Esophagus squamous epithelium (tissue), 5 donors: ENCODE measurements at regions not wholly inside any gene's neighbourhood (a gene's known extent, or its start where the extent isn't known, plus 50 kb on each side); places are given as distances from the start of the nearest gene placed in this dataset.
A peak's percentile ranks its signal among the peaks of the same experiment; 100 is the strongest.

ENCODE experiments used
- DNase-seq: peaks from one replicate; lab custom pipeline; 2025; lab: John Stamatoyannopoulos, UW
- H3K27ac ChIP-seq, 4 donors: fragments of 200-600 bp; sonication (generic); one replicate each; pipeline ENCODE4 v1.5.1; 2016 to 2019; ENCODE audit warnings: mild to moderate bottlenecking in 1 of 4
- H3K27me3 ChIP-seq, 4 donors: fragments of 200-600 bp; sonication (generic); 1 replicate in 3 of 4; 2 replicates in 1 of 4; pipeline versions ENCODE4 v1.5.1 to v1.6.0; 2017 to 2021; ENCODE audit warnings: antibody characterized with exemption in 1 of 4
- H3K36me3 ChIP-seq, 3 donors: fragments of 200-600 bp; sonication (generic); one replicate each; pipeline ENCODE4 v1.5.1; 2016 to 2019
- H3K4me1 ChIP-seq, 3 donors: fragments of 200-600 bp; sonication (generic); one replicate each; pipeline ENCODE4 v1.5.1; 2017 to 2019
- H3K4me3 ChIP-seq, 4 donors: fragments of 200-600 bp; sonication (generic); 1 replicate in 3 of 4; 2 replicates in 1 of 4; pipeline ENCODE4 v1.5.1; 2016 to 2019; ENCODE audit warnings: mild to moderate bottlenecking in 2 of 4, moderate library complexity in 1 of 4
- H3K9me3 ChIP-seq, 3 donors: fragments of 200-600 bp; sonication (generic); one replicate each; pipeline ENCODE4 v1.5.1; 2016 to 2019
- POLR2A ChIP-seq, 4 donors: fragments of 450-650 bp; IDR thresholded peaks; one replicate each; pipeline ENCODE4 v1.6.1; 2017; ENCODE audit warnings: antibody characterized with exemption in 4 of 4, mild to moderate bottlenecking in 4 of 4, moderate library complexity in 3 of 4
- WGBS, 2 donors: methylation state at CpG; one replicate each; pipeline ENCODE4 v1.1.5; 2018; 5-methylcytosine and 5-hydroxymethylcytosine counted together
- intact Hi-C: fragments of 100-400 bp; cut with DNase I; formaldehyde crosslinking; loops from one replicate; pipeline ENCODE4 v1.15.0; 2022
- TF ChIP-seq, protein P1 (sequence below), 6 experiments: fragments of 450-650 bp in 4 of 6; fragments of 200-600 bp in 2 of 6; sonication (generic) in 2 of 6; IDR thresholded peaks; one replicate each; pipeline ENCODE4 v1.5.1; 2016 to 2019; ENCODE audit warnings: antibody characterized with exemption in 6 of 6, mild to moderate bottlenecking in 4 of 6, moderate library complexity in 4 of 6
- donor health status: DM: yes; HTN: yes; CAD: no.

DNA sequence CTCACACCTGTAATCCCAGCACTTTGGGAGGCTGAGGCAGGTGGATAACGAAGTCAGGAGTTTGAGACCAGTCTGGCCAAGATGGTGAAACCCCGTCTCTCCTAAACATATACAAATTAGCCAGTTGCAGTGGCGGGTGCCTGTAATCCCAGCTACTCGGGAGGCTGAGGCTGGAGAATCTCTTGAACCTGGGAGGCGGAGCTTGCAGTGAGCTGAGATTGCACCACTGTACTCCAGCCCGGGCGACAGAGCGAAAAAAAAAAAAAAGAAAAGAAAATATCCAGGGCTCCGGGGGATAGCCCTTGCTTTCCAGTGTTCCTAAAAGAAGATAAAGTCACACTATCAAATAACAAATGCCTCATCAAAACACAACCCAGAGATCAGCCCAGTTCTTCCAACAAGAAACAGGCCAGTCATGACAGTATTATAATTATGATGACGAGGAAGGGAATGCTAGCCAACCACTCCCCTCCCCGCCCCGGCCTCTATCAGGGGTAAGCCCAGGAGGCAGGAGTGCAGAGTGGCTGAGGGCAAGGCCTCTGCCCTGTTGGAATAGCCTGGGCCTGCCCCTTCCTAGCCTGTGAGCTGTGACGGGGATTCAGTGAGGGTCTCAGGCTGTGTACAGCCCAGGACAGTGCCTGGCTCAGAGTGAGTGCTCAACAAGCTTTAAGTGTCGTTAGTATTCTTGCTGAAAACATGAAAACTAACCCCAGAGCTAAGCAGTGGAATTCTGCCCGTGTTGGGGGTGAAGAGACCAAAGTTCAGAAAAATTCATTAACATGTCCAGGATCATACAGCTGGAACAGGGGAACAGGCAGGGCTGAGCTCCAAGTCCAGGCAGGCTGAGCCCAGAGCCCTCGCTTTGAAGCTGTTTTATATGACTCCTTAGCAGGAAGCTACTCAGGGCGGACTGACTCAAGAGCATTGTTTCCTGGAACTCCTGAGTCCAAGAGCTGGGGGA, 54.3 kb downstream of the FAM241B start:
- WGBS, 2 donors = 28 to 53% methylated on average over 9 to 16 of the region's 17 CpGs
- peak in 1 of 4 donors; percentile 45 for TF ChIP-seq POLR2A (IDR thresholded peaks at IDR 0.05)
- TF ChIP-seq, protein P1, sequence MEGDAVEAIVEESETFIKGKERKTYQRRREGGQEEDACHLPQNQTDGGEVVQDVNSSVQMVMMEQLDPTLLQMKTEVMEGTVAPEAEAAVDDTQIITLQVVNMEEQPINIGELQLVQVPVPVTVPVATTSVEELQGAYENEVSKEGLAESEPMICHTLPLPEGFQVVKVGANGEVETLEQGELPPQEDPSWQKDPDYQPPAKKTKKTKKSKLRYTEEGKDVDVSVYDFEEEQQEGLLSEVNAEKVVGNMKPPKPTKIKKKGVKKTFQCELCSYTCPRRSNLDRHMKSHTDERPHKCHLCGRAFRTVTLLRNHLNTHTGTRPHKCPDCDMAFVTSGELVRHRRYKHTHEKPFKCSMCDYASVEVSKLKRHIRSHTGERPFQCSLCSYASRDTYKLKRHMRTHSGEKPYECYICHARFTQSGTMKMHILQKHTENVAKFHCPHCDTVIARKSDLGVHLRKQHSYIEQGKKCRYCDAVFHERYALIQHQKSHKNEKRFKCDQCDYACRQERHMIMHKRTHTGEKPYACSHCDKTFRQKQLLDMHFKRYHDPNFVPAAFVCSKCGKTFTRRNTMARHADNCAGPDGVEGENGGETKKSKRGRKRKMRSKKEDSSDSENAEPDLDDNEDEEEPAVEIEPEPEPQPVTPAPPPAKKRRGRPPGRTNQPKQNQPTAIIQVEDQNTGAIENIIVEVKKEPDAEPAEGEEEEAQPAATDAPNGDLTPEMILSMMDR (IDR thresholded peaks at IDR 0.05) = no peak
- no peaks in the 10 kb centered on the region for H3K36me3 ChIP-seq
- H3K4me1 ChIP-seq = peaks cover 0 to 59% (median 25%) of the 10 kb centered on the region in 3 donors
- H3K4me3 ChIP-seq = no peak overlapping the region
- no peaks in the 10 kb centered on the region for H3K9me3 ChIP-seq
- intact Hi-C loops = no loop called here
- H3K27ac ChIP-seq = peak overlapping the region; percentile 81 to 94 (median 88)
- H3K27me3 ChIP-seq = peaks cover 0 to 12% (median 0%) of the 10 kb centered on the region in 4 donors
- DNase-seq = no peak

- H3K4me1 ChIP-seq = peaks cover 0 to 59% (median 25%) of the 10 kb centered on the region in 3 donors
- H3K9me3 ChIP-seq = no peaks in the 10 kb centered on the region
- peaks cover 0 to 6% (median 0%) of the 10 kb centered on the region in 4 donors for H3K27me3 ChIP-seq
- no peak for TF ChIP-seq POLR2A (IDR thresholded peaks at IDR 0.05)
- TF ChIP-seq, protein P1 (IDR thresholded peaks at IDR 0.05) = no peak
- peak overlapping the region; percentile 81 to 94 (median 88) for H3K27ac ChIP-seq
- WGBS, 2 donors = 34 to 37% methylated on average over 4 of the region's 4 CpGs
- no peaks in the 10 kb centered on the region for H3K36me3 ChIP-seq
- H3K4me3 ChIP-seq = no peak overlapping the region
- DNase-seq = no peak
- intact Hi-C loops = no loop called here
These were observed 54.9 kb downstream of the FAM241B start for GRCh38 chr10:69684981-69685353.

DNA sequence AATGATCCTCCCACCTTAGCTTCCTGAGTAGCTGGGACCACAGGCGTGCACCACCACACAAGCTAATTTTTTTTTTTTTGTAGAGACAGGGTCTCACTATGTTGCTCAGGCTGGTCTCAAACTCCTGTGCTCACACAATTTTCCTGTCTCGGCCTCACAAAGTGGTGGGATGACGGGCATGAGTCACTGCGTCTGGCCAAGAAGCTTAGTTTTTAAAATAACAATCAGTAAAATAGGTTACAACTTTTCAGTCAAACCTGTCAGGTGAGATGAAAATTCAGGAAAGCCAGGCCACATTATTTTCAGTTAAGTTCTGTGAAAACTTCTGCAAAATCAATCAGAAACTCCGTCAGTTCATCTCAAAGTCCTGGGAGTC, 55.4 kb downstream of the FAM241B start:
- H3K36me3 ChIP-seq = no peaks in the 10 kb centered on the region
- H3K4me1 ChIP-seq = peaks cover 0 to 59% (median 25%) of the 10 kb centered on the region in 3 donors
- peaks cover 0 to 5% (median 0%) of the 10 kb centered on the region in 4 donors for H3K27me3 ChIP-seq
- no peak overlapping the region for H3K4me3 ChIP-seq
- H3K27ac ChIP-seq = peak overlapping the region; percentile 81 to 94 (median 88)
- TF ChIP-seq POLR2A (IDR thresholded peaks at IDR 0.05) = no peak
- TF ChIP-seq, protein P1 (IDR thresholded peaks at IDR 0.05) = no peak
- no peak for DNase-seq
- intact Hi-C loops = no loop called here
- no peaks in the 10 kb centered on the region for H3K9me3 ChIP-seq
- WGBS, 2 donors = 31 to 43% methylated on average over 5 of the region's 5 CpGs

- intact Hi-C loops = no loop called here
These were observed 55.9 kb downstream of the FAM241B start for GRCh38 chr10:69685802-69686585.

More at GRCh38 chr10:69685802-69686585, 55.9 kb downstream of the FAM241B start:
- H3K4me1 ChIP-seq = peaks cover 0 to 59% (median 25%) of the 10 kb centered on the region in 3 donors
- H3K27me3 ChIP-seq = peaks cover 0 to 5% (median 0%) of the 10 kb centered on the region in 4 donors
- no peak for DNase-seq
- no peaks in the 10 kb centered on the region for H3K9me3 ChIP-seq
- no peaks in the 10 kb centered on the region for H3K36me3 ChIP-seq
- 34 to 44% methylated on average over 11 to 18 of the region's 18 CpGs for WGBS, 2 donors
- H3K27ac ChIP-seq = peak overlapping the region; percentile 65 to 94 (median 84)
- no peak overlapping the region for H3K4me3 ChIP-seq
- TF ChIP-seq, protein P1 (IDR thresholded peaks at IDR 0.05) = no peak
- TF ChIP-seq POLR2A (IDR thresholded peaks at IDR 0.05) = no peak
